ENCODE measurements at regions not wholly inside any gene's neighbourhood (a gene's known extent, or its start where the extent isn't known, plus 50 kb on each side); places are given as distances from the start of the nearest gene placed in this dataset.
"Not testable (repeated sequence)": the region's sequence is repeated elsewhere in the genome, so short reads cannot be mapped to it uniquely, and the experiment has no call there.

DNA sequence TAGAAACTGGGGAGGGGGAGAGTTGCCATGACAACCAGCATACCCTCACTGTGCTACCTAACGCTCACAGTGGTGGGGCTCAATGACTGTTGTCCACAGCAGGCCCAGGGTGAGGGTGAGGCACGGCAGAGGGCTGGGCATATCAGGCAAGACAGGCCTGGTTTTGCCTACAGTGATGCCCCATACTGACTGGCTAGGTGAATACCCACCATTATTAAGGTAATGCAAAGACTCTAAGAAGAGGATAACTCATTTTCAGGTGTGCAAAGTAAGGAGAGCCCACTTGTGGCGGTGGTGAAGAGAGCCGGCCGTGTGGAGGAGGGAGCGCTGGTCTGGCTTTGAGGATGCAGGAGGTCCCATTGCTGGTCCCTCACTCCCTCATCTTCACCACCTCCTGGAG lies 422.3 kb downstream of the FUT8 start:
- no peak for DNase-seq

GRCh38 chr14:65835501-65835900 lies 423.0 kb downstream of the FUT8 start:
- DNase-seq, result no peak

- no peak for DNase-seq
Measured at GRCh38 chr14:65838565-65838964, 426.0 kb downstream of the FUT8 start.

- peak; percentile 95 for DNase-seq
Measured at GRCh38 chr14:65840118-65840751, 427.7 kb downstream of the FUT8 start.

DNA sequence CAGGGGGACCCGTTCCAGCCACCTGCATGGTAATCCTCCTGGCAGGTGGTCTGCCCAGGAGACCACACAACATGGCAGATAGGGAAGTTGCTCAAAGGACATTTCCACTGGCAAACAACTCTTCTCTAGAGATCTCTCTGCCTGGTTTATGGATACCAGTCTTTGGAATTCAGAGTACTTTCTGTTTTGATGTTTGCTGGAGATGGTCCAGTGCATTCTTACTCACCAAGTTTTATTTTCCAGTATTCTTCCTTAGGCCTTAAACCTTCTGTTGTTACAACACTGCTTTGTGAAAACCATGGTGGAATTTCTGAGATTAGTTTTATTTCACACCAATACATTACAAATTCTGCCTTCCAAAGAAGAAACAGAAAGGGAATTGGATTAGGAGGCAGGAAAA lies 428.3 kb downstream of the FUT8 start:
- peak; percentile 78 for DNase-seq

DNA sequence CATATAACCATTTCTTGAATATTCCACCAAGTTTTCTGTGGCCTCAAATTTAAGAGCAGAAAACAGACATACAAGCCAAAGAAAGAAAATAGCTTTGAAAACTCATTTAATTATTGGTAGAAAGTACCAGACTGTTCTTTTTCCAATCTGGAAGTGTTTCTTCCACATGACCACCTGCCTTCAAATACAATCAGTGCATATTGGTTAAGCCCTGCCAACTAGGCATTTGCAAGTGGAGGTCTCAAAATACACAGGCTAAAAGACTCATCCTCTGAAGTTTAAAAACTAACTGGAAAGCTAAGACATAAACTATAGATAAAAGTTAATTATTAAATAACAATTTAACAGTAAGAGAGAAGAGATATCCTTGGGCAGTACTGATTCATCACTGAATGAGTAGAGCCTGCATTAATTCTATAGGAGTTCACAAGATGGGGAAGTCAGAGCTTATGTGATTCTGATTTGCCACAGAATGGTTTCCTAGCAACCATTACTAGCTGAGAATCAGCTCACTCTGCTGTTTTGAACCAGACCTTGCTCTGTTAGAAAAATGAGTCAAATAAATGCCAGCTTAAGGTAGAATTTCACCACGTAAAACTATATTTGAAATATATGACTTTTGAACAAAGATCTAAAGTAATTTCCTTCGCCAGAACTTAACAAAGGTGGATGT lies 433.8 kb downstream of the FUT8 start:
- peak; percentile 50 for DNase-seq

GRCh38 chr14:65847075-65847847 lies 434.7 kb downstream of the FUT8 start:
- no peak for DNase-seq

GRCh38 chr14:65847931-65848330 lies 435.4 kb downstream of the FUT8 start:
- not testable (repeated sequence) for DNase-seq

DNA sequence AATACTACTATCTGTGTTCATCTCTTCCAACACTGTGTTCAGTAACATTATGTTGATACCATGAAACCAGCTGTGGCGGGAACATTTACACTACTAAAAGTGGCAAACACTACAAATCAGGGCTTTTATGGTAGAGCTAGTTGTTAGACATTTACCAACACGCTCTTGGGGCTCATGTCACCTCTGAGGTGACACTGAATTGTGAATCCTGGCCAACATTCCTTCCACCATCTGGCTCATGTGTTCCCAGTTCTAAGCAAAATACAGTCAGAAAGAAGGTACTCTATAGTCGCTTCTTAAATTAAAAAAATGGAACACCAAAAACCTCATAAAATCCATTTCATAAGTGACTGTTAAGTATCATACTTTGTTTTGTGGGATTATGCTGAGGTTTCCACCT lies 436.6 kb downstream of the FUT8 start:
- DNase-seq, result no peak

DNA sequence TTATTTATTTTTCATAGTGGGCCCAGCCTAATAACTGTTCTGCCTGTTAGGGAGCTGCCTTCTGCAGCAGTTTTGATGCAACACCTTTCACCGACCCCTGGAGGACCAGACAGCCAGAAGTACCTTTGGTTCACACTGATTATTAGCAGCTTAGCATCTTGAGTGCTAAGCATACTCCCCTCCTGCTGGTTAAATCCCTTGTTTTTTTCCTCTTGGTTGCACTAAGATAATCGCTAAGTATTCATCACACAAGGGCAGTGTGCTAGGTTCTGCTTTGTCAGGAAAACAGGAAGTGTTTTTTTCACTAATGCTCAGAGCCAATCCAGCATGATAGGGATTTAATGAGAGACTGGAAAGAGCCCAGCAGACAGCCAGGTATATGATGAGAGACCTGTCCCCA lies 437.0 kb downstream of the FUT8 start:
- DNase-seq, result no peak

- DNase-seq, result peak; percentile 31
Measured at GRCh38 chr14:65850429-65851135, 438.1 kb downstream of the FUT8 start.

DNA sequence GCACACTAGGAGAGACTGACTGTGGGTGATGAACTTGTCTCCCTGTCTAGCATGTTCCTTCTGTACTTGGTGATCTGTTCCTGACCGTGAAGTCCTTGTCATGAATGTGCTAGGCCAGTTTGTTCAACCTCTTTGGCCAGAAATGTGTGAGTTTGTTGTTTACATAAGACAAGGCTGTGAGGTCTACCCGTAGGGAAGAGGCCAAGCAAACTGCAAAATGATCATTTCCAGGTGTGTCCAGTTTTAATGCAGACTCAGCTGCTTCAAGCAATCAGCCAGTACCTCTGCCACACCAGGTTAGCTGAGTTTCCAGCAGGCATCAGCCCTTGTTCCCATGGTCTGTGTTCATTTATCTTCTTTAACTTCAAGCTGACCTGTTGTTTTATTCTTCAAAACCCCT lies 440.2 kb downstream of the FUT8 start:
- no peak for DNase-seq

DNA sequence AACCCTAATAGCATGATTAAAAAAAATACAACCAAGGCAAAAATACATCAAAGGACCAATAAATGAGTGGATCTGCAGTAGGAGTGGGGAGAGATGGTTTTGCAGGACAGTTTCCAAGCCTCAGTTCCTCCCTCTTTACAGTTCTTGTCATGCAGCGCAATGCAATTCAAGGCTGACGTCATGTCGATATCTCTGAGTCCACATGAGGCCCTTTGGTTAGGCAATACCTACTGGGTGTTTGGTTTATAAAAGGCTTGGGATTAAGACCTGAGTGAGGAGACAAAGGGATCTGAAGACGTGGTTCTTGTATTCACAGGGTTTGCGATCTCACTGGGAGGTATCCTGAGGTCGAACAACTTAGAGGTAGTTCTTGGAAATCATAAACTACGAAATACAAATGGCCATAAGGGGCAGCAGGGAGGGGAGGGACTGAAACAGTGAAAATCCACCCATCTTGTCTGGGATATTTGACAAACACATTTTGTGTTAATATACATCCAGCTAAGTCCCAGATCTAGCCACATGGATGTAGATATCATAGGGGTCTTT lies 441.0 kb downstream of the FUT8 start:
- DNase-seq, result no peak

DNA sequence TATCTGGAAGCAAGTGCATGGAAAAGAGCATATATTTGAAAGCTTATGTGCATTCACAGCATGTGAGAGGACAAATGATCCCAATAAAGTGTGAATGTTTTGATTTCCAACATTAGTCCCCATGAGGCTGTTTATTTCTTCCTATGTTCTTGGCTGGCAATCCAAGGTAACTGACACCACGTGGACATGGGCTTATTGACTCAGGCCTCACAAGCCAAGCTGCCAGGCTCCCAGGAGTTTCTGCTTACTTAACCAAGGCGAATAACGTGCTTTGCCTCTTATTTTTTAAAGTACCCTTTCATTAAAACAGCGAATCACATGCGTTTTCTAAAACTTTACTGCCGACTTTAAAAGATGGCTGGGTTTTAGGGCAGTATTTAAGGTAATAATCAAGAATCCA lies 441.7 kb downstream of the FUT8 start:
- no peak for DNase-seq

DNA sequence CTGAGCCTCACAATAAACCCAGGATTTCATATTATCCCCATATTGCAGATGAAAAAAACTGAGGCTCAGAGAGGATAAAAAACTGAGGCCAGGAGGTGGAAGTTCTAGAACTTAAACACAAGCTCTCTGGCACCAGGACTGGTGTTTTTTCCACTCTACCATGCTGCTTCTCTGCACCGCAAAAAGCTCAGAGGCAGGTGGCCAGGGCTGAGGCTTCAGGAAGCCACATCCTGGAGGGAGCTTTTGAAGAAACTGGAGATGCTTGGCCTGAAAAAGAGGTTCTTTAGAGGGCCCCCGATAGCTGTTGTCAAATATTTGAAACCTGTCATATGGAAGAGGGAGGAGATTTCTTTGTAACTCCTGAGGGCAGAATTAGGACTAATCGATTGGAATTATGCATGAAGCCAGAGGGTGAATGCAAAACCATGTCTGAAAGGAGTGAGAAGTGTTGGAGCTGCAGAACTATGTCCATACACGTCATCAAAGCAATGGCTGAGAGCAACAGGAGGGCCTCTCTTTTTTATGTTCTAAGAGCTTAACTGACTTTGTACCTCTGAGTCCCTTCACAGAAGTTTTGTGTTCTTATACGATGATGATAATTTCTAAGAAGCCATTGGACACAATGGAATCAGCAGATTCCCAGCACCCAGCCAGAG lies 448.6 kb downstream of the FUT8 start:
- no peak for DNase-seq

DNA sequence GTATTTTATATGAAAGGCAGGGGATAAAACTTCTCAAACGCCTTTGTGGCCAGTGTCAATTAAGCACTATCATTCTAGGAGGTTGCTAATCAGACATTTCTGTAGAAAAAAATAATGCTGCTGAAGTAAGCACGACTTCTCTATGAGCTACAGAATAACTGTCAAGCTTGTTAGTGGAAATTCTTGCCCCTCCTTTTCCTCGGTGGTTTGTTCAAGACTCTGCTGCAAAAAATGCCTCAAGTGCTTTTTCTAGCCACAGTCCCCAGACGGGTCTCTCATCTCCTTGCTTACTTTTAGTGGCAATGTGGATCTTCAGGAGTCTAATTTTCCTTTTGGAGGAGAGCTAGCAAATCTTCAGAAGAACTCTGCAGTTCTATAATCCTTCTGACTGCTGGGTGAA lies 452.0 kb downstream of the FUT8 start:
- no peak for DNase-seq

DNA sequence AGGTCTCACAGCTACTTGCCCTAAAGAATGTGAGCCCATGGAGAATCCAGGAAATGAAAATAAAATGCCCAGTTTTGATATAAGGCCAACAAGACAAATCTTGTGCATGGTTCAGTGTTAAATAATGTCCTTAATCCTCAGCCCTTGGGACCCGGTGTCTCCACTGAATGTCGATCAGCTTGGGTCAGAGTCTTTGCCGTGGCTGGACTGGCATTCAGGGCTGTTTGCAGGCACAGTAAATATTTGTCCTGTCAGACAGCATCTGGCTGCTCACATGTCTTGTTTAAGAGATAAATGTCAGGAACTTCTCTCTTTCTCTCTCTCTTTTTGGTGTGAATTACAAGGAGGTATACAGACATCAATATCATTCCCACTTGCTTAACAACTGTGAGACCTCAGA lies 452.5 kb downstream of the FUT8 start:
- peak; percentile 14 for DNase-seq

- no peak for DNase-seq
Measured at GRCh38 chr14:65866448-65866847, 453.9 kb downstream of the FUT8 start.

DNA sequence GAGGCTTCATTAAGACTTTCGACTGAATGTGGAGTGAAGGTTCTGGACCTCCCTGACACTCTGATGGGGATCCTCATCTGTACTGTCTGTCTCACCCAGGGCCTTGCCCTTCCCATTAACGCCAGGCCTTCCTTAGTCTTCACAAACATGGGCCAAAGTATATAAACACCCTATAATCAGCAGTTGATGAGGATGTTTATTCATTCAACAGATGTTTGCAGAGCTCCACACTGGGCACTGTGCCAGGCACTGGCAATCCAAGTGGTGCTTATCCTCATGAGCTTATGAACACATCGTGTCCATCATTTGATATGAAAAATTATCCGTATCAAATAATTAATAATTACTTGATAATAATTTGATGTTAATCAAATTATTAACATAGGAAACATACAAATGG lies 454.4 kb downstream of the FUT8 start:
- peak; percentile 92 for DNase-seq

- no peak for DNase-seq
Measured at GRCh38 chr14:65867333-65867732, 454.8 kb downstream of the FUT8 start.

GRCh38 chr14:65872536-65872935 lies 460.0 kb downstream of the FUT8 start:
- DNase-seq, result no peak

DNA sequence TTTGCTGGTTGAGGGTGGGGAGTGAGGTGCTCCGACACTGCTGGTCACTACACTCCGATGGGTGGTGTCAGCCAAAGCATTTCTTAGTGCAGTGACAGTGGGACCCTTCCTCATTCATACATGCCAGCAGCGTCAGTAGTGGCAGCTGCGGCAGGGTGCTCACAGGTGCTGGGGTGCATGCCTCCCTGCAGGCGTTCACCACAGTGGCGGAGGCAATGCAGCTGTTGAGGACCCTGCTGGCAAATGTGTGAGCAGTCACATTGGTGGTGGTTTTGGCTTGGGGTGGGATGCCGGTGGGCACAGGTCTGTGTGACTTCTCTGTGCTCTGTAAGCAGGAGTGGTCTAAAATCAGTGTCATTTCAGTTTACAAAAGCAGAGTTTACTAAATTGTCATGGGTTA lies 464.6 kb downstream of the FUT8 start:
- DNase-seq, result no peak

DNA sequence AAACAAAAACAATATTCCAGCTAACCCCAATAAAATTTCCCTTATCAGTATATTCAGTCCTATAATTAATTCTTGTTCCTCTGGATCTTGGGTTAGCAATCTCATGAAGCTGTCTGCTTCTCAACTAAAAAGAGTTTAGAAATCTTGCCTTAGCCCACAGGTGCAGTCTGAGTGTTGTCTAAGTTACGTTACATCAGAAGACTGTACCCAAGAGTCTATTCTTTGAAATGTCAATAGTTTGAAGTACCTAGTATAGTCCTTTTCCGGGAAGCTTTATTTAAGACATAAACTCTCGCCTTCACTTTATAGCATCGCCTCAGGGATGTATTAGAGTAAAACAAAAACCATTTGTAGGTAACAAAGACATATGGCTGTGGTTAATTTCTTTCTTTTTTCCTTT lies 465.1 kb downstream of the FUT8 start:
- no peak for DNase-seq

All from NCI-H345 (cell line).